HG02852 (cell line): ENCODE measurements at regions not wholly inside any gene's neighbourhood (a gene's known extent, or its start where the extent isn't known, plus 50 kb on each side); places are given as distances from the start of the nearest gene placed in this dataset.

ENCODE experiments used
- ATAC-seq: cut with Tn5 transposase; IDR thresholded peaks from one replicate; pipeline ENCODE4 v1.9.1; 2021; ENCODE audit warnings: mild to moderate bottlenecking, moderate library complexity; ENCODE audit not compliant: unreplicated experiment

- ATAC-seq, result no peak
Measured at GRCh38 chr1:59163268-59164092, 133.4 kb upstream of the FGGY start.

DNA sequence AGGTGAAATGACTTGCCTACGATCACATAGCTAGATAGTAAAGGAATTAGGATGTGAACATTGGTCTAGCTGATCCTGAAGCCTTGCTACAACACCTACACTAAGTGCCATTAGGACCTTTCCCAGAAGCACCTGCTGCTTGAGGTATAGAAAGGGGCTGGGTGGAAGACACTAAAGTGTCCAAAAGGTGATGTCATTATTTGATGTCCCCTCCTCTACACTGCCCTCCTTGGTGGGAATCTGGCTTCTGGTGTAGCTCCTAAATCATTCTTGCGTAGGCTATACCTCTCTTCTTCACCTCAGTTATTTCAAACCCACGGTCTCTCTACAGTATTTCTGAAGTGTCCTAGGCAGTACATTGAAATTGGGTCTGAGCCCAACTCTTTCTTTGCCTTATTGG is 132.5 kb upstream of the FGGY start:
- ATAC-seq, result no peak

DNA sequence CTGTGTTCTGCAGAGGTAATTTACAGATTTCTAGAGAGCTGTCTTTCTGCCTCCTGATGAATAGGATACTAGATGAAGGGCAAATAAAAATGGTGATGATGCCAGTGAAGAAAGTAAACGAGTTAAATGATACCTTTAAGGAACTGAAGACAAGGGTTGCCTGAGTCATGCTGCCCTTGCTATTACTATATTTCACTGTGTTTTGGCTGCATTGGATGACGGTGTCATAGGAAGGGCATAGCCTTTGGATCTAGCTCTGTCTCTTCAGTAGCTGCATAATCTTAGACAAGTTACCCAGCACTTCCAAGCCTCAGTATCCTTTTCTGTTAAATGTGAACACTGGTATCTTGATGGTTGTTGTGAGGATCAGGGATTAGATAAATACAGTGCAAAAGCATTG is 131.5 kb upstream of the FGGY start:
- no peak for ATAC-seq

DNA sequence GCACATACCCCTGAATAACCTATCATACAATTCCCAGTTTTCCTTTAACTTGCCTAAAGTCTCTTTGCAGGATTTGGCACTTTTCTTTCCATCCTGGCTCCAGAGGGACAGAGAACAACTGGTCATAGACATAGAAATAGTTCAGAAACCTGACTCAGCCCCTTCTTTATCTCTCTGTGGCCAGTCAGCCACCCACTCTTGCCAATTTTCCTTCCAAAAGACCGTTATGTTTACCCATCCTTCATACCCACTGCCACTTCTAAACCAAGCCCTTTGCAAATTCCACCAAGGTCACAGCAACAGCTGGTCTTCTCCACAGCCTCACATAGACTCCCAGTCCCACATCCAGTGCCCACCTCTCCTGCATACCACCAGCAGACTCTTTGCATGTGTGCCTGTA is 127.2 kb upstream of the FGGY start:
- ATAC-seq, result no peak

GRCh38 chr1:59170659-59171058 is 126.2 kb upstream of the FGGY start:
- no peak for ATAC-seq

DNA sequence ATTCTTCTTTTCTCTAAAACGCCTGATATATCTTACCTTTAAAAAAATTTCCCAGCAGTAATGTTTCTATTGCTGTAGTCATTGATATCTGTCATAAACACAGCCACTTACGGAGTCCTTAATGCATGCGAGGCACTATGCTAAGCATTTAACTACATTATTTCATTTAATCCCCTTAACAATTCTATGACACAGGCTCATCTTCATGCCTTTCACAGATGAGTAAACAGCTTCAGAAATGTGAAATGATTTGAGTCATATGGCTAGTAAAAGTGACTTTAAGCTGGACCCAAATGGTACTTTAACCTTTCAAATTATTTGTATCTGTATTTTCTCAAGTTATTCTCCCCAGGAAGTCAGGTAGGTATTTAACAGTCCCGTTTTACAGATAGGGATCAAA is 125.1 kb upstream of the FGGY start:
- ATAC-seq, result no peak

DNA sequence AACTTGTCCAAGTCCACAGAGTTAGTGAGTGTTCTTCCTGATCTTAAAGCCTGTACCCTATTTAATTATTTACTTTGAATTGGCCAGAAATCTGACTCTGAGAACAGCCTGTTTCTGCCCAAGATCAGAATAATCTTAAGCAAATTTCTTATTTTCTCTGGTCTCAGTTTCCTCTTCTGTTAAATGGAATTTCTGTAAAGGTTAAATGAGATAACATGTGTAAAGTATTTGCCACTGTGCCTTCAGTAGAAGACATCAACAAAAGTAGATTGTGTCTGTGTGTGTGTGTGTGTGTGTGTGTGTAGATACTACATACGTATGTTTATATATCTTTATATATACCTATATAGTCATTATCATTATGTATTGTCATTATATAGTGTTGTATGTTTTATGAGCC is 124.2 kb upstream of the FGGY start:
- ATAC-seq, result no peak

DNA sequence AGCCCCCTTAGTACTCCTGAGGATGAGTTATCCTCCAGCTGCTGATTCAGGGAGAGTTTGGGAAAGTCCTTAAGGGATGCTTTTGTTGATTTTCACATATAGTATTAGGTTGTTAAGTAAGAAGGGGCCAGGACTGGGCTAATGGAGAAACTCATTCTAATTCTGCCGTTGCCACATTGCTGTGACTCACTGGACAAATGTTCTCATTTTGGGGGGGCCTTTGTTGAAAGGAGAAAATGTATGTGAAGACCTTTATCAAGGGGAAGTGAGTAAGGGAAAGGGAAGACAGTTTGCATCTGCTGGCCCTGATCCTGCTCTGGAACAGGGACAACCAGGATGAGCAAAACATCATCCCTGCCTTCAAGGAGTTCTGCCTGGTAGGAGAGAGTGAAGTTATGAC is 123.2 kb upstream of the FGGY start:
- no peak for ATAC-seq

DNA sequence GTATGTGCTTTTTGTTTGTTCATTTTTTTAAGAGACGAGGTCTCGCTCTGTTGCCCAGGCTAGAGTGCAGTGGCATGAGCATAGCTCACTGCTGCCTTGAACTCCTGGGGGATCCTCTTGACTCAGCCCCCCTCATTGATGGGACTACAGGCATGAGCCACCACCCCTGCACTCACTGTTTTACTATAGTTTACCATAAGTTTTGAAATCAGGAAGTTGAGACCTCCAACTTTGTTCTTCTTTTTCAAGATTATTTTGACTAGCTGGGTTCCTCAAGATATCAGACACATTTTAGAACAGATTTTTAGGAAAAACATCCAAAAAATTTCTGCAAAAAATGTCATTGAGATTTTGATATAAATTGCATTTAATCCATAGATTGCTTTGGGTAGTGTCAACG is 120.4 kb upstream of the FGGY start:
- ATAC-seq, result no peak

DNA sequence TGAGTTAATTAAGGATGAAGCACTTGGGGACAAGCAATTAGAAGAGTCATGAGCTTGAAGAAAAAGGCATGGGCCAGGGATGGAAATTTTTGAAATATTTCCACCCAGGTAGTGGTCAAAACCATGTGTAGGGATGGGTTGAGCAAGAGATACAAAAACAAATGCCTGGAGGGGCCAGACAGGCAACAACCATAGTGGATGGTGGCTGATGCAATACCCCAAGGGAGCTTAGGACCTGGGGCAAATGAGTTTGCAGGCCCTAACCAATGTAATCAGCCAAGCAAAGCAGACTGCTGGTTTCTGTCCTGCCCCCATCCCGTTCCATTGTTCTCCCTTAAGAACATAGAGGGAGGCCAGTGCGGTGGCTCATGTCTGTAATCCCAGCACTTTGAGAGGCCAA is 119.1 kb upstream of the FGGY start:
- ATAC-seq, result no peak

GRCh38 chr1:59178339-59179187 is 118.3 kb upstream of the FGGY start:
- ATAC-seq, result no peak

DNA sequence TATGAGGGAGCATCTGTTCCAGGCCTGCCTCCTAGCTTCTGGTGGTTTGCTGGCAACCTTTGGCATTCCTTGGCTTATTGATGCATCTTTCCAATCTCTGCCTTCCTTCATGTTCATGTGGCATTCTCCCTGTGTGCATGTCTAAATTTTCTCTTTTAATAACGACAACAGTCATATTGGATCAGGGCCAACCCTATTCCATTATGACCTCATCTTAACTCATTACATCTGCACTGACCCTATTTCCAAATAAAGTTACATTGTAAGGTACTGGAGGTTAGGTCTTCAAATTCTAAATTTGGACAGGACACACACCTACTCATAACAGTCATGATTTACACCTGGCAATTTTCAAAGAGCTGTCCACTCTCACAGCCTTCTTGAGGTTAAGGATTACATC is 117.2 kb upstream of the FGGY start:
- ATAC-seq, result no peak

GRCh38 chr1:59180735-59181134 is 116.2 kb upstream of the FGGY start:
- ATAC-seq, result no peak

DNA sequence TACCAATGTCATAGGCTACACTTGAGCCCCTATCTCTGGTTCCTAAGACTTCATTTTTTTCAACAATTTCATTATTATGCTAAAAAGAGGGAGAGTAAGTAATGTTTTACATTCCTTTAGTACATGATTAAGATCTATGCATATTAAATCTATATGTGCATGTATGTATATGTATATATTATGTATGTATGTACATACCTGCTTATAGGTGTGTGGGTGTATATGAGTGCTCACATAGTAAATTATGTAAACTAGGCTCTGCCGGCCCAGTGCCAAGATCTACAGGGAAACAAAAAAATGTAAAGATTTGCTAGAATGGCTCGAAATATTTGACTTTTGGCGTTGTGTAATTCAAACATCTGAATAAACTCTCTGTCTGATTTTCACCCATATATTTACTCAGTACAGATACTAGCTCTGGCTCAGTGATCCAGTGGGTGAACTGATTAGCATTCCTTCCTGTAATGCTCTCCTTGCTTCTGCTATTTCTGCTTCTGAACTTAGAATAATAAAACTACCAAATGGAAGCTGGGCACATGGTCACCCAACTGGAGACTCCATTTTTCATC is 113.1 kb upstream of the FGGY start:
- ATAC-seq, result no peak

DNA sequence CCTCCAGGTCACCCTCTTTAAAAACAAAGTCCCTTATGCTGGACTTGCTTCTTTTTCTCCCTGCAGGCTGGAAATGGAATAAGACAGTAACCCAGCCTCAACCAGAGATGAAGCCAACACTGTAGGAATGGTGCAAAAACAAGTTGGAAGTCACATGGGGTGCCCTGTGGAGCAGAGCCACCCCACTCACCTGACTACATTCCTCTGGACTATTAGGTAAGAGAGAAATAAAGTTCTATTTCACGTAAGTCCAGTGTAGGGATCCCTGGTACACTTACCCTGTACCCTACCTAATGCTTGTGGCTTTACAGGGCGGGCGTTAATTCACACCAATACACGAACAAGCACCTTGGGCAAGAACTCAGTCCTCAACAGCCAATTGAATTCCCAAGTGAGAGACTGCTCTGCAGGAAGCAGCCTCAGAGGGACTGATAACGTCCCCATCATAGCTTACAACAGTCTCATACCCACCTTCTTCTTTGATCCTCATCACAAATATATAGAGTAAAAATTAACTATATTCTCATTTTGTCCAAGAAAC is 112.5 kb upstream of the FGGY start:
- ATAC-seq, result no peak

DNA sequence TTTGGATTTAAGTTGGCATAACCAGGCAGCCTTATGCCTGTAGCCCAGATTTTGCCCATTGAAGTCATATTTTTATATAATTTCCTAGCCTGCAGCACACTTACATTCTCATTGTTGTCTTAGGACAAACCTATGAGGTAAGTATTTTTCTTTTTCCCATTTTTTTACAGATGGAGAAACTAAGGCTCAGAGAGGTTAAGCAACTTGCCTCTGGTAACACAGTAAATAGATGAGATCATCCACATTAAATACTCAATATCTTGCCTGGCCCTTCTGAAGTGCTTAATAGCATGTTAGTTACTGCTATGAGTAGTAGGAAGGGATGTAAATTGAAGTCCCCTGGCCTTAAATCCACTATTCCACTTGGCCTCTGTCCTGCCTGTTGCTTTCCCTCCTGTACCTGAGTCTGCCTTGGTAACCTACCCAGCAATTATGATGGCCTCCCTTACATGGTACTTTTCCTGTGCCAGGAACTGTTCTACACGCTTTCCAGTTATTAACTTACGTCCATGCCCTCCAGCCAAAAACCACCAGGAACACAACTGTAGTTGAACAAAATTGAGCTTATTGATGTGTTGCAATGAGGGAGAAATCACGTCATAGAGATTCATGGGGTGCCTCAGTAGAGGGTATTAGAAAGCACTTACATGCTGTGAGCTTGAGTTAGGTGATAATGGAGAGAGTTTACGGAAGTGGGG is 111.6 kb upstream of the FGGY start:
- no peak for ATAC-seq

DNA sequence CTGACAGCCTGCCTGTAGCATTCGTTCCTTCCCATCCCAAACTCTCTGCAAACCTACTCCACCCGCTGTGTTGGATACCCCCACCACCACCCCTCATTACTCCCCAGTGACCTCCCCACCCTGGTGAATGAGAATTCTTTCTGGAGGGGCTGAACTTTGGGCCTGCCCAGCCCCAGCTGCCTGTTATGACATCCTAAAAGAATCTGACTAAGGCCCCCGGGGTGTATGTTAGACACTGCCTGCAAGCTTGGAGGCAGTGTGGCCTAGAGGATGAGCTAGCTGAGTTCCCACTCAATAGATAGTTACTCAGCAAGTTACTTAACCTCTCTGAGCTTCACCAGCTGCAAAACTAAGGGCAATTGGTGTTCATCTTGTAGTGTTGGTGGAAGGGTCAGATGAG is 110.2 kb upstream of the FGGY start:
- ATAC-seq, result no peak

DNA sequence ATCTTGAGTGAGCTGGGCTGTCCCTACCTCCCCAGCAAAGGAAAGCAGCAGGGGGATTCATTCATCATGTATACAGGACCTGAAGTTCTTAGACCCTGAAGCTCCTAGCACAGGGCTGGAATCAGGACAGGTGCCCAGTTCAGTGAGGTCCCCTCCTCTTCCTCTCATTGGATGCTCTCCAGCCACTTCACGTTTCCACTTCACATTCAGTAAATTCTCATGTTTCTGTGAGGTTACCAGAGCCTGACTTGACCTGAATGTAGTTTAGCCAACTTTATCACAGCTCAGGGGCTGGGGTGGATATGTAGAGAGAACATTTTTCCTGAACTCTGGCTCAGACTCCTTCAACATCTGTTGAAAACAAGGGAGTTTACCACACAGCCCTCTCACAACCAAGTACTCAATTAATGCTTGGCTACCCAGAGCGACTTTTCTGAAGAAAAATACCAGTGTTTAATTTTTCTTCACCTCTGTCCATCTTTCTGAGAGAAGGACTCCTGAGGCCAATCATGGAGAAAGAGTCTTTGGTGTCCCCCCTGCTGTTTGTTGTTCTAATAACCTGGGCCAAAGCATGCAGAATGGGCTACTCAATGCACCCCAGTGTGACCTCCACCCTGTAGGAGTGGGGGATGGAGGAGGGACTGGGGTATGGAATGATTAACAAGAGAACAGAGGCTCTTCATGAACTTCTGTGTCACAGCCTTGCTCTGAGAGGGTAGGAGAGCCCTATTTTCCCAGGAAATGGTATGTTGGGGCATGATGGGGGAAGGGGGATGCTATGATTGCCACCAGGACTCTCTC is 108.3 kb upstream of the FGGY start:
- no peak for ATAC-seq

- no peak for ATAC-seq
Measured at GRCh38 chr1:59193443-59194093, 103.3 kb upstream of the FGGY start.

GRCh38 chr1:59194621-59195020 is 102.3 kb upstream of the FGGY start:
- ATAC-seq, result no peak
